SH-SY5Y (cell line): ENCODE measurements at regions not wholly inside any gene's neighbourhood (a gene's known extent, or its start where the extent isn't known, plus 50 kb on each side); places are given as distances from the start of the nearest gene placed in this dataset.

ENCODE experiments used
- GATA2 ChIP-seq: IDR thresholded peaks from 2 replicates; pipeline ENCODE4 v1.6.1; 2011; ENCODE audit warnings: mild to moderate bottlenecking, low read depth, low read length
- GATA3 ChIP-seq: IDR thresholded peaks from 2 replicates; pipeline ENCODE4 v1.6.1; 2011; ENCODE audit warnings: low read depth, mild to moderate bottlenecking, low read length, moderate library complexity

DNA sequence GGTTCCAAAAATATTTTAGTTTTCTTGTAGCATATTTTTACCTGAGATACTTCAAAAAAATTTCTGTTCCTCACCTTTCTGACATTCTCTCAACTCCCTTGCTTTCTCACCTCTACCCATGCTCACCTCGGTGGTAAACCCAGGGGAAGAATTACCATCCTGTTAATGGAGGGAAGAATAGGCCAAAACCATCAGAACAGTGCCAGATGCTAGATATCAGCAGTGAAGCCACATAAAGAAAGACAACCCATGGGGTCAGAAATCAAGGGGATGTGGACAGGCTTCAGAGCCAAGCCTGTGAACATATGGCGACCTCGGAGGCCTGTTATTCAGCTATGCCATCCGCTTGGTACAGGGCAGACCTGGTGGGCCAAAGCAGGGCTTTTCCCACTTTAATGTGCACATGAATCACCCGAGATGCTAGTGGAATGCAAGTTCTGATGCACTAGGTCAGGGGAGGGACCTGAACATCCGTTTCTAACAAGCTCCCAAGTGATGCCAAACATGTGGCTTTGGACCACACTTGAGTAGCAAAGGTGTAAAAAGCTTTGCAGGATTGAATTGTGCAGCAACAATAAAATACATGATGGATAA, 125.5 kb downstream of the NPY start:
- TF ChIP-seq GATA2 (no peak), GATA3 (no peak)
